WTC11 (cell line): ENCODE measurements at regions not wholly inside any gene's neighbourhood (a gene's known extent, or its start where the extent isn't known, plus 50 kb on each side); places are given as distances from the start of the nearest gene placed in this dataset.

Experiments used
- ATAC-seq: fragments of 200-7000 bp; cut with Tn5 transposase; 2 replicates; pipeline ENCODE4 v1.10.0; 2021; ENCODE audit warnings: mild to moderate bottlenecking, moderate library complexity
- CTCF ChIA-PET: fragments of 300-600 bp; sonication (Branson Sonifier 250); formaldehyde crosslinking; loops from one replicate; lab custom pipeline; 2021; ENCODE audit warnings: antibody characterized with exemption; lab: Charles Lee
- POLR2A ChIA-PET: fragments of 350-600 bp; sonication (Branson Sonifier 250); formaldehyde crosslinking; loops from one replicate; lab custom pipeline; 2021; ENCODE audit warnings: antibody characterized with exemption; lab: Charles Lee
- DNase-seq: peaks from one replicate; pipeline ENCODE4 v3.0.0; 2021; ENCODE audit warnings: low spot score
- H3K27ac Mint-ChIP-seq: 2 replicates; pipeline ENCODE4 v1.8.0; 2021; ENCODE audit warnings: mixed read lengths
- H3K27me3 Mint-ChIP-seq: 2 replicates; pipeline ENCODE4 v1.8.0; 2021; ENCODE audit warnings: low read depth, mild to moderate bottlenecking, moderate library complexity, mixed read lengths
- H3K36me3 Mint-ChIP-seq: 2 replicates; pipeline ENCODE4 v1.8.0; 2021; ENCODE audit warnings: mixed read lengths
- H3K4me1 Mint-ChIP-seq: 2 replicates; pipeline ENCODE4 v1.8.0; 2022; ENCODE audit warnings: mixed read lengths
- H3K4me3 Mint-ChIP-seq: 2 replicates; pipeline ENCODE4 v1.8.0; 2021; ENCODE audit warnings: mild to moderate bottlenecking, moderate library complexity, mixed read lengths
- H3K9me3 Mint-ChIP-seq: 2 replicates; pipeline ENCODE4 v1.8.0; 2021; ENCODE audit warnings: mixed read lengths
- CREM ChIP-seq: sonication (generic); formaldehyde crosslinking; IDR thresholded peaks from 2 replicates; pipeline ENCODE4 v1.8.1; 2022; ENCODE audit warnings: mild to moderate bottlenecking, missing genetic modification reagents, moderate library complexity
- FOXJ3 ChIP-seq: sonication (generic); formaldehyde crosslinking; IDR thresholded peaks from 2 replicates; pipeline ENCODE4 v1.9.0; 2021; ENCODE audit warnings: missing genetic modification reagents, mild to moderate bottlenecking, borderline replicate concordance
- GABPB1 ChIP-seq: sonication (generic); formaldehyde crosslinking; IDR thresholded peaks from 2 replicates; pipeline ENCODE4 v1.8.1; 2023; ENCODE audit warnings: mild to moderate bottlenecking, missing genetic modification reagents
- JUN ChIP-seq: sonication (generic); formaldehyde crosslinking; IDR thresholded peaks from 2 replicates; pipeline ENCODE4 v1.8.0; 2023; ENCODE audit warnings: mild to moderate bottlenecking, missing genetic modification reagents
- KAT7 ChIP-seq: sonication (generic); formaldehyde crosslinking; IDR thresholded peaks from 2 replicates; pipeline ENCODE4 v1.8.1; 2023; ENCODE audit warnings: missing genetic modification reagents, mild to moderate bottlenecking, borderline replicate concordance
- NR2C2 ChIP-seq: sonication (generic); formaldehyde crosslinking; IDR thresholded peaks from 2 replicates; pipeline ENCODE4 v1.8.0; 2022; ENCODE audit warnings: mild to moderate bottlenecking, missing genetic modification reagents
- OVOL2 ChIP-seq: fragments of 250-450 bp; sonication (Bioruptor Pico); IDR thresholded peaks from 2 replicates; pipeline ENCODE4 v1.9.0; 2021; ENCODE audit warnings: mild to moderate bottlenecking, borderline replicate concordance
- PRRX2 ChIP-seq: fragments of 250-450 bp; sonication (Bioruptor Pico); IDR thresholded peaks from 2 replicates; pipeline ENCODE4 v1.8.0; 2021; ENCODE audit warnings: mild to moderate bottlenecking
- SMAD4 ChIP-seq: sonication (generic); formaldehyde crosslinking; IDR thresholded peaks from 2 replicates; pipeline ENCODE4 v1.8.0; 2022; ENCODE audit warnings: mild to moderate bottlenecking, missing genetic modification reagents
- TEAD4 ChIP-seq: sonication (generic); formaldehyde crosslinking; IDR thresholded peaks from 2 replicates; pipeline ENCODE4 v1.8.0; 2022; ENCODE audit warnings: mild to moderate bottlenecking, missing genetic modification reagents
- ZNF219 ChIP-seq: sonication (generic); formaldehyde crosslinking; IDR thresholded peaks from 2 replicates; pipeline ENCODE4 v1.8.0; 2023; ENCODE audit warnings: missing genetic modification reagents, mild to moderate bottlenecking, borderline replicate concordance
- TF ChIP-seq, protein P1 (sequence below): fragments of 250-450 bp; sonication (Bioruptor Pico); IDR thresholded peaks from 2 replicates; pipeline ENCODE4 v1.9.0; 2021; ENCODE audit warnings: mild to moderate bottlenecking
- TF ChIP-seq, protein P2 (sequence below): sonication (generic); formaldehyde crosslinking; IDR thresholded peaks from 2 replicates; pipeline ENCODE4 v1.8.0; 2023; ENCODE audit warnings: missing genetic modification reagents
- TF ChIP-seq, protein P3 (sequence below): sonication (generic); formaldehyde crosslinking; IDR thresholded peaks from 2 replicates; pipeline ENCODE4 v1.8.1; 2023; ENCODE audit warnings: mild to moderate bottlenecking, missing genetic modification reagents
- TF ChIP-seq, protein P4 (sequence below): sonication (generic); formaldehyde crosslinking; IDR thresholded peaks from 2 replicates; pipeline ENCODE4 v1.8.1; 2022; ENCODE audit warnings: mild to moderate bottlenecking, missing genetic modification reagents, moderate library complexity, borderline replicate concordance
- TF ChIP-seq, protein P5 (sequence below): fragments of 250-450 bp; sonication (Bioruptor Pico); IDR thresholded peaks from 2 replicates; pipeline ENCODE4 v2.1.2; 2022; ENCODE audit warnings: mild to moderate bottlenecking, moderate library complexity
- TF ChIP-seq, protein P6 (sequence below): sonication (generic); formaldehyde crosslinking; conservative IDR thresholded peaks from 2 replicates; pipeline ENCODE4 v1.8.1; 2022; ENCODE audit warnings: mild to moderate bottlenecking, missing genetic modification reagents
- TF ChIP-seq, protein P7 (sequence below): sonication (generic); formaldehyde crosslinking; IDR thresholded peaks from 2 replicates; pipeline ENCODE4 v1.8.1; 2022; ENCODE audit warnings: missing genetic modification reagents, borderline replicate concordance
- TF ChIP-seq, protein P8 (sequence below): sonication (generic); formaldehyde crosslinking; IDR thresholded peaks from 2 replicates; pipeline ENCODE4 v1.8.0; 2022; ENCODE audit warnings: mild to moderate bottlenecking, missing genetic modification reagents
- TF ChIP-seq, protein P9 (sequence below): fragments of 250-450 bp; sonication (Bioruptor Pico); IDR thresholded peaks from 2 replicates; pipeline ENCODE4 v1.9.0; 2021; ENCODE audit warnings: moderate library complexity, mild to moderate bottlenecking, inconsistent platforms, borderline replicate concordance
- TF ChIP-seq, protein P10 (sequence below): fragments of 250-450 bp; sonication (Bioruptor Pico); IDR thresholded peaks from 2 replicates; pipeline ENCODE4 v1.8.0; 2021; ENCODE audit warnings: mild to moderate bottlenecking
- TF ChIP-seq, protein P11 (sequence below): sonication (generic); formaldehyde crosslinking; IDR thresholded peaks from 2 replicates; pipeline ENCODE4 v1.8.0; 2022; ENCODE audit warnings: mild to moderate bottlenecking, missing genetic modification reagents

DNA sequence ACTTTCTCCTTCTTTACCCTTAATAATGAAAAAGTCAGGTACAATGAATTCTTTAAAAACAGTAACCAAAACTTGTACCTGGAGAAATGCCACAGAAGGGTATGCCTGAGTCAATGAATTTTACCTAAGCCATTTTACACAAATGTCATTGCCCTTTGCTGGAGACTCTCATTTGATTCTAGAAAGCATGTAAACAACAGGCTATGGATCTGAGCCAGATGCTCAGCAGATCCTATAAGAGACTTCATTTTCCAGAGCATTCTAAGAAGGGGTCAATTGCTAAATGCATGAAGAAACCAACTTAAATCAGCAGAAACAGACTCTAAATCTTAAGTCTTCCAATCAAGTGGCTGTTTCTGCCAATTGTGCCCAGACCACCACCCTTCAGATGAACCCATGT lies 83.8 kb upstream of the GALNT15 start (continued):
- TF ChIP-seq, protein P1, sequence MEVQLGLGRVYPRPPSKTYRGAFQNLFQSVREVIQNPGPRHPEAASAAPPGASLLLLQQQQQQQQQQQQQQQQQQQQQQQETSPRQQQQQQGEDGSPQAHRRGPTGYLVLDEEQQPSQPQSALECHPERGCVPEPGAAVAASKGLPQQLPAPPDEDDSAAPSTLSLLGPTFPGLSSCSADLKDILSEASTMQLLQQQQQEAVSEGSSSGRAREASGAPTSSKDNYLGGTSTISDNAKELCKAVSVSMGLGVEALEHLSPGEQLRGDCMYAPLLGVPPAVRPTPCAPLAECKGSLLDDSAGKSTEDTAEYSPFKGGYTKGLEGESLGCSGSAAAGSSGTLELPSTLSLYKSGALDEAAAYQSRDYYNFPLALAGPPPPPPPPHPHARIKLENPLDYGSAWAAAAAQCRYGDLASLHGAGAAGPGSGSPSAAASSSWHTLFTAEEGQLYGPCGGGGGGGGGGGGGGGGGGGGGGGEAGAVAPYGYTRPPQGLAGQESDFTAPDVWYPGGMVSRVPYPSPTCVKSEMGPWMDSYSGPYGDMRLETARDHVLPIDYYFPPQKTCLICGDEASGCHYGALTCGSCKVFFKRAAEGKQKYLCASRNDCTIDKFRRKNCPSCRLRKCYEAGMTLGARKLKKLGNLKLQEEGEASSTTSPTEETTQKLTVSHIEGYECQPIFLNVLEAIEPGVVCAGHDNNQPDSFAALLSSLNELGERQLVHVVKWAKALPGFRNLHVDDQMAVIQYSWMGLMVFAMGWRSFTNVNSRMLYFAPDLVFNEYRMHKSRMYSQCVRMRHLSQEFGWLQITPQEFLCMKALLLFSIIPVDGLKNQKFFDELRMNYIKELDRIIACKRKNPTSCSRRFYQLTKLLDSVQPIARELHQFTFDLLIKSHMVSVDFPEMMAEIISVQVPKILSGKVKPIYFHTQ (CRISPR knock-in tag) = no peak
- TF ChIP-seq SMAD4 (CRISPR knock-in tag) (no peak), KAT7 (CRISPR knock-in tag) (no peak), PRRX2 (CRISPR knock-in tag) (no peak), FOXJ3 (CRISPR knock-in tag) (no peak)
- TF ChIP-seq, protein P2, sequence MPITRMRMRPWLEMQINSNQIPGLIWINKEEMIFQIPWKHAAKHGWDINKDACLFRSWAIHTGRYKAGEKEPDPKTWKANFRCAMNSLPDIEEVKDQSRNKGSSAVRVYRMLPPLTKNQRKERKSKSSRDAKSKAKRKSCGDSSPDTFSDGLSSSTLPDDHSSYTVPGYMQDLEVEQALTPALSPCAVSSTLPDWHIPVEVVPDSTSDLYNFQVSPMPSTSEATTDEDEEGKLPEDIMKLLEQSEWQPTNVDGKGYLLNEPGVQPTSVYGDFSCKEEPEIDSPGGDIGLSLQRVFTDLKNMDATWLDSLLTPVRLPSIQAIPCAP (CRISPR knock-in tag) = no peak
- TF ChIP-seq, protein P3, sequence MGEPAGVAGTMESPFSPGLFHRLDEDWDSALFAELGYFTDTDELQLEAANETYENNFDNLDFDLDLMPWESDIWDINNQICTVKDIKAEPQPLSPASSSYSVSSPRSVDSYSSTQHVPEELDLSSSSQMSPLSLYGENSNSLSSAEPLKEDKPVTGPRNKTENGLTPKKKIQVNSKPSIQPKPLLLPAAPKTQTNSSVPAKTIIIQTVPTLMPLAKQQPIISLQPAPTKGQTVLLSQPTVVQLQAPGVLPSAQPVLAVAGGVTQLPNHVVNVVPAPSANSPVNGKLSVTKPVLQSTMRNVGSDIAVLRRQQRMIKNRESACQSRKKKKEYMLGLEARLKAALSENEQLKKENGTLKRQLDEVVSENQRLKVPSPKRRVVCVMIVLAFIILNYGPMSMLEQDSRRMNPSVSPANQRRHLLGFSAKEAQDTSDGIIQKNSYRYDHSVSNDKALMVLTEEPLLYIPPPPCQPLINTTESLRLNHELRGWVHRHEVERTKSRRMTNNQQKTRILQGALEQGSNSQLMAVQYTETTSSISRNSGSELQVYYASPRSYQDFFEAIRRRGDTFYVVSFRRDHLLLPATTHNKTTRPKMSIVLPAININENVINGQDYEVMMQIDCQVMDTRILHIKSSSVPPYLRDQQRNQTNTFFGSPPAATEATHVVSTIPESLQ (CRISPR knock-in tag) = no peak
- TF ChIP-seq, protein P4, sequence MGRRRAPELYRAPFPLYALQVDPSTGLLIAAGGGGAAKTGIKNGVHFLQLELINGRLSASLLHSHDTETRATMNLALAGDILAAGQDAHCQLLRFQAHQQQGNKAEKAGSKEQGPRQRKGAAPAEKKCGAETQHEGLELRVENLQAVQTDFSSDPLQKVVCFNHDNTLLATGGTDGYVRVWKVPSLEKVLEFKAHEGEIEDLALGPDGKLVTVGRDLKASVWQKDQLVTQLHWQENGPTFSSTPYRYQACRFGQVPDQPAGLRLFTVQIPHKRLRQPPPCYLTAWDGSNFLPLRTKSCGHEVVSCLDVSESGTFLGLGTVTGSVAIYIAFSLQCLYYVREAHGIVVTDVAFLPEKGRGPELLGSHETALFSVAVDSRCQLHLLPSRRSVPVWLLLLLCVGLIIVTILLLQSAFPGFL (CRISPR knock-in tag) = no peak
- TF ChIP-seq, protein P5, sequence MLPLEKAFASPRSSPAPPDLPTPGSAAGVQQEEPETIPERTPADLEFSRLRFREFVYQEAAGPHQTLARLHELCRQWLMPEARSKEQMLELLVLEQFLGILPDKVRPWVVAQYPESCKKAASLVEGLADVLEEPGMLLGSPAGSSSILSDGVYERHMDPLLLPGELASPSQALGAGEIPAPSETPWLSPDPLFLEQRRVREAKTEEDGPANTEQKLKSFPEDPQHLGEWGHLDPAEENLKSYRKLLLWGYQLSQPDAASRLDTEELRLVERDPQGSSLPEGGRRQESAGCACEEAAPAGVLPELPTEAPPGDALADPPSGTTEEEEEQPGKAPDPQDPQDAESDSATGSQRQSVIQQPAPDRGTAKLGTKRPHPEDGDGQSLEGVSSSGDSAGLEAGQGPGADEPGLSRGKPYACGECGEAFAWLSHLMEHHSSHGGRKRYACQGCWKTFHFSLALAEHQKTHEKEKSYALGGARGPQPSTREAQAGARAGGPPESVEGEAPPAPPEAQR = no peak
- TF ChIP-seq, all 79 proteins: peak for 0

DNA sequence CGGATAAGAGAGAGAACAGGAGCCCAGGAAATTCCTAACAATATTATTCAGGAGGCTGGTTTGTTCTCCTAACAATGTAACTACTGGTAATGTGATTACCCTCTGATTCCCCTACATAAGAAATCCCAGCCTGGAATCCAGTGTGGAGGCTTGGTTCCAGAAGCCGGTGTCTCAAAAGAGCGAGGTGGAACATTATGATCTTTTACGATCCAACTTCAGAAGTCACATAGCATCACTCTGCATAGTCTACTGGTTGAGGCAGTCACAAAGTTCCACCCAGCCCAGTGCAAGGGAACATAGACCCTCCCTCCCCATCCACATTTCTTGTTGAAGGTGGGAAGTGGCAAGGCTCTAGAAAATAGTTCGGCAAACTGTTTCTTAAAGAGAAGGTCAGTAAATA lies 81.6 kb upstream of the GALNT15 start:
- H3K36me3 Mint-ChIP-seq = no peaks in the 10 kb centered on the region
- H3K4me3 Mint-ChIP-seq = no peak overlapping the region
- no peaks in the 10 kb centered on the region for H3K4me1 Mint-ChIP-seq
- no peak for DNase-seq
- ChIA-PET CTCF (no interaction called here), POLR2A (no interaction called here)
- H3K27me3 Mint-ChIP-seq = peaks cover 2% of the 10 kb centered on the region; the same call in 1 of the 2 replicates
- H3K9me3 Mint-ChIP-seq = peaks cover 15% of the 10 kb centered on the region
- no peak for ATAC-seq
- H3K27ac Mint-ChIP-seq = no peak overlapping the region
- TF ChIP-seq, protein P6, sequence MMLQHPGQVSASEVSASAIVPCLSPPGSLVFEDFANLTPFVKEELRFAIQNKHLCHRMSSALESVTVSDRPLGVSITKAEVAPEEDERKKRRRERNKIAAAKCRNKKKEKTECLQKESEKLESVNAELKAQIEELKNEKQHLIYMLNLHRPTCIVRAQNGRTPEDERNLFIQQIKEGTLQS (CRISPR knock-in tag) = no peak
- no peak for TF ChIP-seq JUN (CRISPR knock-in tag)
- TF ChIP-seq, protein P7, sequence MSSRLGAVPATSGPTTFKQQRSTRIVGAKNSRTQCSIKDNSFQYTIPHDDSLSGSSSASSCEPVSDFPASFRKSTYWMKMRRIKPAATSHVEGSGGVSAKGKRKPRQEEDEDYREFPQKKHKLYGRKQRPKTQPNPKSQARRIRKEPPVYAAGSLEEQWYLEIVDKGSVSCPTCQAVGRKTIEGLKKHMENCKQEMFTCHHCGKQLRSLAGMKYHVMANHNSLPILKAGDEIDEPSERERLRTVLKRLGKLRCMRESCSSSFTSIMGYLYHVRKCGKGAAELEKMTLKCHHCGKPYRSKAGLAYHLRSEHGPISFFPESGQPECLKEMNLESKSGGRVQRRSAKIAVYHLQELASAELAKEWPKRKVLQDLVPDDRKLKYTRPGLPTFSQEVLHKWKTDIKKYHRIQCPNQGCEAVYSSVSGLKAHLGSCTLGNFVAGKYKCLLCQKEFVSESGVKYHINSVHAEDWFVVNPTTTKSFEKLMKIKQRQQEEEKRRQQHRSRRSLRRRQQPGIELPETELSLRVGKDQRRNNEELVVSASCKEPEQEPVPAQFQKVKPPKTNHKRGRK (CRISPR knock-in tag) = no peak
- TF ChIP-seq, protein P8, sequence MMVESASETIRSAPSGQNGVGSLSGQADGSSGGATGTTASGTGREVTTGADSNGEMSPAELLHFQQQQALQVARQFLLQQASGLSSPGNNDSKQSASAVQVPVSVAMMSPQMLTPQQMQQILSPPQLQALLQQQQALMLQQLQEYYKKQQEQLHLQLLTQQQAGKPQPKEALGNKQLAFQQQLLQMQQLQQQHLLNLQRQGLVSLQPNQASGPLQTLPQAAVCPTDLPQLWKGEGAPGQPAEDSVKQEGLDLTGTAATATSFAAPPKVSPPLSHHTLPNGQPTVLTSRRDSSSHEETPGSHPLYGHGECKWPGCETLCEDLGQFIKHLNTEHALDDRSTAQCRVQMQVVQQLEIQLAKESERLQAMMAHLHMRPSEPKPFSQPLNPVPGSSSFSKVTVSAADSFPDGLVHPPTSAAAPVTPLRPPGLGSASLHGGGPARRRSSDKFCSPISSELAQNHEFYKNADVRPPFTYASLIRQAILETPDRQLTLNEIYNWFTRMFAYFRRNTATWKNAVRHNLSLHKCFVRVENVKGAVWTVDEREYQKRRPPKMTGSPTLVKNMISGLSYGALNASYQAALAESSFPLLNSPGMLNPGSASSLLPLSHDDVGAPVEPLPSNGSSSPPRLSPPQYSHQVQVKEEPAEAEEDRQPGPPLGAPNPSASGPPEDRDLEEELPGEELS = no peak
- no peak for TF ChIP-seq CREM
- TF ChIP-seq ZNF219 (CRISPR knock-in tag) = no peak
- TF ChIP-seq NR2C2 = no peak
- no peak for TF ChIP-seq TEAD4 (CRISPR knock-in tag)
- TF ChIP-seq, protein P9, sequence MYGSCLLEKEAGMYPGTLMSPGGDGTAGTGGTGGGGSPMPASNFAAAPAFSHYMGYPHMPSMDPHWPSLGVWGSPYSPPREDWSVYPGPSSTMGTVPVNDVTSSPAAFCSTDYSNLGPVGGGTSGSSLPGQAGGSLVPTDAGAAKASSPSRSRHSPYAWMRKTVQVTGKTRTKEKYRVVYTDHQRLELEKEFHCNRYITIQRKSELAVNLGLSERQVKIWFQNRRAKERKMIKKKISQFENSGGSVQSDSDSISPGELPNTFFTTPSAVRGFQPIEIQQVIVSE (CRISPR knock-in tag) = no peak
- TF ChIP-seq, protein P10, sequence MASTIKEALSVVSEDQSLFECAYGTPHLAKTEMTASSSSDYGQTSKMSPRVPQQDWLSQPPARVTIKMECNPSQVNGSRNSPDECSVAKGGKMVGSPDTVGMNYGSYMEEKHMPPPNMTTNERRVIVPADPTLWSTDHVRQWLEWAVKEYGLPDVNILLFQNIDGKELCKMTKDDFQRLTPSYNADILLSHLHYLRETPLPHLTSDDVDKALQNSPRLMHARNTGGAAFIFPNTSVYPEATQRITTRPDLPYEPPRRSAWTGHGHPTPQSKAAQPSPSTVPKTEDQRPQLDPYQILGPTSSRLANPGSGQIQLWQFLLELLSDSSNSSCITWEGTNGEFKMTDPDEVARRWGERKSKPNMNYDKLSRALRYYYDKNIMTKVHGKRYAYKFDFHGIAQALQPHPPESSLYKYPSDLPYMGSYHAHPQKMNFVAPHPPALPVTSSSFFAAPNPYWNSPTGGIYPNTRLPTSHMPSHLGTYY (CRISPR knock-in tag) = no peak
- TF ChIP-seq, protein P11, sequence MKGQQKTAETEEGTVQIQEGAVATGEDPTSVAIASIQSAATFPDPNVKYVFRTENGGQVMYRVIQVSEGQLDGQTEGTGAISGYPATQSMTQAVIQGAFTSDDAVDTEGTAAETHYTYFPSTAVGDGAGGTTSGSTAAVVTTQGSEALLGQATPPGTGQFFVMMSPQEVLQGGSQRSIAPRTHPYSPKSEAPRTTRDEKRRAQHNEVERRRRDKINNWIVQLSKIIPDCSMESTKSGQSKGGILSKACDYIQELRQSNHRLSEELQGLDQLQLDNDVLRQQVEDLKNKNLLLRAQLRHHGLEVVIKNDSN (CRISPR knock-in tag) = no peak
- no peak for TF ChIP-seq GABPB1 (CRISPR knock-in tag)
- TF ChIP-seq OVOL2 (CRISPR knock-in tag) = no peak
